Activated naive CD4-positive, alpha-beta T cell treated with anti-CD3 and anti-CD28 coated beads, Interleukin-2, amount 50 U/mL, for 72 hours (primary cell): ENCODE measurements at regions not wholly inside any gene's neighbourhood (a gene's known extent, or its start where the extent isn't known, plus 50 kb on each side); places are given as distances from the start of the nearest gene placed in this dataset.
"Not testable (repeated sequence)": the region's sequence is repeated elsewhere in the genome, so short reads cannot be mapped to it uniquely, and the experiment has no call there.

Experiments
- ATAC-seq, 2 donors: fragments of 150-1000 bp; cut with Tn5 transposase; 2 replicates each; pipeline ENCODE4 v1.10.0; 2021; ENCODE audit warnings: mild to moderate bottlenecking in 2 of 2, moderate library complexity in 2 of 2
- DNase-seq, 2 donors: peaks; one replicate each; pipeline ENCODE4 v3.0.0; 2021 to 2022; ENCODE audit warnings: low spot score in 2 of 2
- H3K27ac Mint-ChIP-seq, 2 donors: one replicate each; pipeline ENCODE4 v1.8.0; 2022; ENCODE audit warnings: mild to moderate bottlenecking in 2 of 2, mixed read lengths in 2 of 2
- H3K36me3 Mint-ChIP-seq, 2 donors: one replicate each; pipeline ENCODE4 v1.8.0; 2022; ENCODE audit warnings: mixed read lengths in 2 of 2
- H3K9me3 Mint-ChIP-seq, 2 donors: one replicate each; pipeline ENCODE4 v1.8.0; 2022; ENCODE audit warnings: mixed read lengths in 2 of 2

GRCh38 chr2:121150713-121151112 is 134.3 kb downstream of the TFCP2L1 start:
- peak overlapping the region in 1 of 2 donors; percentile 10 for H3K27ac Mint-ChIP-seq
- no peaks in the 10 kb centered on the region for H3K36me3 Mint-ChIP-seq
- ATAC-seq = no peak
- H3K9me3 Mint-ChIP-seq = no peaks in the 10 kb centered on the region
- DNase-seq = no peak

- no peak overlapping the region for H3K27ac Mint-ChIP-seq
- ATAC-seq = no peak
These were observed 133.5 kb downstream of the TFCP2L1 start for GRCh38 chr2:121151311-121152109.

GRCh38 chr2:121152861-121153260 is 132.1 kb downstream of the TFCP2L1 start:
- no peak overlapping the region for H3K27ac Mint-ChIP-seq
- H3K36me3 Mint-ChIP-seq = no peaks in the 10 kb centered on the region
- DNase-seq (no peak), ATAC-seq (no peak)
- peaks cover 0 to under 1% of the 10 kb centered on the region in 2 donors for H3K9me3 Mint-ChIP-seq

More at GRCh38 chr2:121151311-121152109, 133.5 kb downstream of the TFCP2L1 start:
- Mint-ChIP-seq H3K9me3 (no peaks in the 10 kb centered on the region), H3K36me3 (no peaks in the 10 kb centered on the region)
- no peak for DNase-seq

- DNase-seq = no peak
- ATAC-seq = no peak
- Mint-ChIP-seq H3K36me3 (no peaks in the 10 kb centered on the region), H3K9me3 (peaks cover 0 to 6% of the 10 kb centered on the region in 2 donors), H3K27ac (no peak overlapping the region)
These were observed 131.5 kb downstream of the TFCP2L1 start for GRCh38 chr2:121153516-121153915.

GRCh38 chr2:121155502-121156056 is 129.4 kb downstream of the TFCP2L1 start:
- no peaks in the 10 kb centered on the region for H3K36me3 Mint-ChIP-seq
- no peak overlapping the region for H3K27ac Mint-ChIP-seq
- H3K9me3 Mint-ChIP-seq = peaks cover 0 to 6% of the 10 kb centered on the region in 2 donors
- ATAC-seq (no peak), DNase-seq (no peak)

- not testable (repeated sequence) for DNase-seq, H3K36me3 Mint-ChIP-seq, H3K27ac Mint-ChIP-seq, H3K9me3 Mint-ChIP-seq, ATAC-seq
These were observed 127.5 kb downstream of the TFCP2L1 start for GRCh38 chr2:121157481-121157880.

- H3K27ac Mint-ChIP-seq = no peak overlapping the region
- H3K36me3 Mint-ChIP-seq = peaks cover 0 to 5% of the 10 kb centered on the region in 2 donors
- H3K9me3 Mint-ChIP-seq = peaks cover 3 to 10% of the 10 kb centered on the region in 2 donors
- ATAC-seq (no peak), DNase-seq (no peak)
These were observed 125.5 kb downstream of the TFCP2L1 start for GRCh38 chr2:121159291-121160071.

- H3K27ac Mint-ChIP-seq = no peak overlapping the region
- DNase-seq (no peak), ATAC-seq (no peak)
- H3K36me3 Mint-ChIP-seq = peaks cover 0 to 5% of the 10 kb centered on the region in 2 donors
- H3K9me3 Mint-ChIP-seq = peaks cover 3 to 10% of the 10 kb centered on the region in 2 donors
These were observed 124.6 kb downstream of the TFCP2L1 start for GRCh38 chr2:121160366-121160765.

GRCh38 chr2:121161272-121161671 is 123.7 kb downstream of the TFCP2L1 start:
- H3K9me3 Mint-ChIP-seq = peaks cover 3 to 10% of the 10 kb centered on the region in 2 donors
- H3K27ac Mint-ChIP-seq = no peak overlapping the region
- ATAC-seq (no peak), DNase-seq (no peak)
- H3K36me3 Mint-ChIP-seq = peaks cover 0 to 5% of the 10 kb centered on the region in 2 donors

- peaks cover 0 to 5% of the 10 kb centered on the region in 2 donors for H3K36me3 Mint-ChIP-seq
- ATAC-seq (no peak), DNase-seq (no peak)
- H3K27ac Mint-ChIP-seq = no peak overlapping the region
- peaks cover 3 to 9% of the 10 kb centered on the region in 2 donors for H3K9me3 Mint-ChIP-seq
These were observed 122.1 kb downstream of the TFCP2L1 start for GRCh38 chr2:121162893-121163292.

GRCh38 chr2:121164042-121164441 is 121.0 kb downstream of the TFCP2L1 start:
- H3K27ac Mint-ChIP-seq = no peak overlapping the region
- H3K9me3 Mint-ChIP-seq = peaks cover 3 to 4% of the 10 kb centered on the region in 2 donors
- ATAC-seq = no peak
- DNase-seq = no peak
- H3K36me3 Mint-ChIP-seq = peaks cover 0 to 5% of the 10 kb centered on the region in 2 donors

GRCh38 chr2:121165038-121165542 is 119.9 kb downstream of the TFCP2L1 start:
- ATAC-seq (no peak), DNase-seq (no peak)
- Mint-ChIP-seq H3K36me3 (peaks cover 2 to 5% of the 10 kb centered on the region in 2 donors), H3K9me3 (peaks cover 3 to 4% of the 10 kb centered on the region in 2 donors), H3K27ac (no peak overlapping the region)
